Nephron (organoid): ENCODE measurements at regions not wholly inside any gene's neighbourhood (a gene's known extent, or its start where the extent isn't known, plus 50 kb on each side); places are given as distances from the start of the nearest gene placed in this dataset.

ENCODE experiments used
- H3K27ac Mint-ChIP-seq, 3 experiments: 2 replicates each; pipeline ENCODE4 v1.8.0; 2020; ENCODE audit warnings: mixed read lengths in 3 of 3, mild to moderate bottlenecking in 2 of 3, moderate library complexity in 1 of 3
- H3K27me3 Mint-ChIP-seq: 2 replicates; pipeline ENCODE4 v1.8.0; 2021; ENCODE audit warnings: low read depth, mild to moderate bottlenecking, moderate library complexity, mixed read lengths
- H3K36me3 Mint-ChIP-seq: 2 replicates; pipeline ENCODE4 v1.8.0; 2020; ENCODE audit warnings: low read depth, mixed read lengths
- H3K4me1 Mint-ChIP-seq: 2 replicates; pipeline ENCODE4 v1.8.0; 2020; ENCODE audit warnings: mixed read lengths
- H3K4me3 Mint-ChIP-seq, 3 experiments: 2 replicates each; pipeline ENCODE4 v1.8.0; 2020; ENCODE audit warnings: mild to moderate bottlenecking in 3 of 3, mixed read lengths in 3 of 3, moderate library complexity in 2 of 3
- H3K9me3 Mint-ChIP-seq: 2 replicates; pipeline ENCODE4 v1.8.0; 2020; ENCODE audit warnings: mixed read lengths
- TF ChIP-seq, protein P1 (sequence below), 3 experiments: fragments of 200-600 bp; sonication (generic); IDR thresholded peaks; one replicate each; pipeline ENCODE4 v1.5.0; 2021; ENCODE audit warnings: antibody characterized with exemption in 3 of 3; ENCODE audit not compliant: unreplicated experiment in 3 of 3

DNA sequence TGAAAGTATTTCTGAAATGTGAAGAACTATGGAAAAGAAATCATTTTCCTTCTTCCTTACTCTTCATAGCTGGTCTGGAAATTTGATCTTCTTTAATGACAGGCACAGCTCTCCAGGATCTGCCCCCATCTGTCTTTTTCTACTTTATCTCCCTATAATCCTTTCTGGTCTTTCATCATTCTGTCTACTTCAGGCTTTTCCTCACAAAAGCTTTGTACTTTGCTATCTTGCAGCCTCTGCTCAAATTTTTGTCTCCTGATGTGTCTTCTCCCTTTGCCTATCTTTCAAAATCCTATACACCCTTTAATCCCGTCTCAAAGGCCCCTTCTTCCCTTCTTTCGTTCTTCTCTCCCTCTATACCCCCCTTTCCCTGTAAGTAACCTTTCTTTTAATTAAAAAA lies 114.9 kb upstream of the ATP10B start:
- Mint-ChIP-seq H3K36me3 (no peaks in the 10 kb centered on the region), H3K9me3 (no peaks in the 10 kb centered on the region), H3K4me3 (no peak overlapping the region), H3K27ac (peak overlapping the region in 1 of 3 experiments; percentile 5), H3K4me1 (peaks cover 11% of the 10 kb centered on the region), H3K27me3 (peaks cover 5% of the 10 kb centered on the region)
- TF ChIP-seq, protein P1, sequence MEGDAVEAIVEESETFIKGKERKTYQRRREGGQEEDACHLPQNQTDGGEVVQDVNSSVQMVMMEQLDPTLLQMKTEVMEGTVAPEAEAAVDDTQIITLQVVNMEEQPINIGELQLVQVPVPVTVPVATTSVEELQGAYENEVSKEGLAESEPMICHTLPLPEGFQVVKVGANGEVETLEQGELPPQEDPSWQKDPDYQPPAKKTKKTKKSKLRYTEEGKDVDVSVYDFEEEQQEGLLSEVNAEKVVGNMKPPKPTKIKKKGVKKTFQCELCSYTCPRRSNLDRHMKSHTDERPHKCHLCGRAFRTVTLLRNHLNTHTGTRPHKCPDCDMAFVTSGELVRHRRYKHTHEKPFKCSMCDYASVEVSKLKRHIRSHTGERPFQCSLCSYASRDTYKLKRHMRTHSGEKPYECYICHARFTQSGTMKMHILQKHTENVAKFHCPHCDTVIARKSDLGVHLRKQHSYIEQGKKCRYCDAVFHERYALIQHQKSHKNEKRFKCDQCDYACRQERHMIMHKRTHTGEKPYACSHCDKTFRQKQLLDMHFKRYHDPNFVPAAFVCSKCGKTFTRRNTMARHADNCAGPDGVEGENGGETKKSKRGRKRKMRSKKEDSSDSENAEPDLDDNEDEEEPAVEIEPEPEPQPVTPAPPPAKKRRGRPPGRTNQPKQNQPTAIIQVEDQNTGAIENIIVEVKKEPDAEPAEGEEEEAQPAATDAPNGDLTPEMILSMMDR (IDR thresholded peaks at IDR 0.05; ENCODE audit: unreplicated experiment in 3 of 3): no peak

GRCh38 chr5:160961761-160962160 lies 109.8 kb upstream of the ATP10B start:
- no peaks in the 10 kb centered on the region for H3K36me3 Mint-ChIP-seq
- no peaks in the 10 kb centered on the region for H3K9me3 Mint-ChIP-seq
- no peak overlapping the region for H3K4me3 Mint-ChIP-seq
- peak overlapping the region; percentile 40 to 82 (median 55) for H3K27ac Mint-ChIP-seq
- peaks cover 9% of the 10 kb centered on the region for H3K4me1 Mint-ChIP-seq
- TF ChIP-seq, protein P1 (IDR thresholded peaks at IDR 0.05; ENCODE audit: unreplicated experiment in 3 of 3): no peak
- peaks cover 5% of the 10 kb centered on the region for H3K27me3 Mint-ChIP-seq

DNA sequence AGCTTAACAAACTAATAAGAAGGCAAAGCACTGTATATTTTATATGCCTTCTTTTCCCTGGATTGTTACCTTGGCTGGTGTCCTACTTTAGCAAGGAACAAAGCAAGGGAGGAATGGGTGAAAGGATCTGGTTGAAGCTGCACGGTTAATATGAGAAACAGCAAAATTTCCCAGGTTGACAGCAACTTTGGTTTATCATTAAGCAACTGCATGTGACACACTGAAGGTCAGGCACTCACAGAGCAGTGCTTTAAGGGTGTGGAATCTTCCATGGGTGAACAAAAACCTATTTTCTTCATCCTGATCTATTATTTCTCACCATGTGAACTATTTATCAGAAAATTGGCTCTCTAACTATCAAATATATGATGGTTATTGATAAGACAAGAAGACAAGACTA lies 109.0 kb upstream of the ATP10B start:
- Mint-ChIP-seq H3K4me1 (peaks cover 10% of the 10 kb centered on the region), H3K36me3 (no peaks in the 10 kb centered on the region), H3K27ac (peak overlapping the region; percentile 40 to 82 (median 55)), H3K4me3 (no peak overlapping the region), H3K9me3 (no peaks in the 10 kb centered on the region), H3K27me3 (peaks cover 5% of the 10 kb centered on the region)
- TF ChIP-seq, protein P1 (IDR thresholded peaks at IDR 0.05; ENCODE audit: unreplicated experiment in 3 of 3): no peak

GRCh38 chr5:160960592-160960991 lies 108.6 kb upstream of the ATP10B start:
- H3K9me3 Mint-ChIP-seq: no peaks in the 10 kb centered on the region

GRCh38 chr5:160959804-160960203 lies 107.8 kb upstream of the ATP10B start:
- Mint-ChIP-seq H3K27me3 (no peaks in the 10 kb centered on the region), H3K9me3 (no peaks in the 10 kb centered on the region), H3K36me3 (no peaks in the 10 kb centered on the region), H3K4me3 (no peak overlapping the region), H3K4me1 (peaks cover 10% of the 10 kb centered on the region), H3K27ac (peak overlapping the region in 1 of 3 experiments; percentile 70)
- TF ChIP-seq, protein P1 (IDR thresholded peaks at IDR 0.05; ENCODE audit: unreplicated experiment in 3 of 3): no peak

More at GRCh38 chr5:160960592-160960991, 108.6 kb upstream of the ATP10B start:
- Mint-ChIP-seq H3K4me3 (no peak overlapping the region), H3K27me3 (peaks cover 5% of the 10 kb centered on the region), H3K27ac (peak overlapping the region in 2 of 3 experiments; percentile 55 to 82), H3K4me1 (peaks cover 10% of the 10 kb centered on the region), H3K36me3 (no peaks in the 10 kb centered on the region)
- TF ChIP-seq, protein P1 (IDR thresholded peaks at IDR 0.05; ENCODE audit: unreplicated experiment in 3 of 3): no peak

DNA sequence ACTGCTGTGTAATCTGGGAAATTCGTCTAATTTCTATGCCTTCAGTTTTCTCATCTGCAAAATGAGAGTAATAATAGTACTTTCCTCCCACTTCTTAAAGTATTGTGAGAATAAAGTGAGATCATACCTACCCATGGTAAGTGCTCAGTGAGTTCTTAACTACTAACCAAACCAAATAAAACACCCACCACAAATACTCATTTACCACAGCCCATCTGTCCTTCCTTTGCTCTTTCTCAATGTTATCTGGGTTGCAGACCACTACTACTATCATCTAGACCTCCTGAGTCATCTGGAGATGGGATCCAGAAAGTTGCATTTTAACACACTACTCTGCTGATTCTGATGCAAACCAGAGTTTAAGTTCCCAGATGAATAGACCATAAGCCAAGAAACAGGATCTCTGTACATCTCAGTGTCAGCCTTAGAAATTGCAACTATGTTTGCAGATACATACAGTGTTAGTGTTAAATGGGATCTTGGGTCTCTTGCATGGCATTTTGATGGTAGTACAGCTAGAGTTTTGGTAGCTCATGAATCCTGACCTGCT lies 105.4 kb upstream of the ATP10B start:
- no peak overlapping the region for H3K4me3 Mint-ChIP-seq
- H3K4me1 Mint-ChIP-seq: peaks cover 10% of the 10 kb centered on the region
- peaks cover 10% of the 10 kb centered on the region for H3K27me3 Mint-ChIP-seq
- H3K36me3 Mint-ChIP-seq: no peaks in the 10 kb centered on the region
- H3K27ac Mint-ChIP-seq: peak overlapping the region in 2 of 3 experiments; percentile 6 to 23
- TF ChIP-seq, protein P1 (IDR thresholded peaks at IDR 0.05; ENCODE audit: unreplicated experiment in 3 of 3): no peak
- no peaks in the 10 kb centered on the region for H3K9me3 Mint-ChIP-seq
